Smooth muscle cell (in vitro differentiated cells): ENCODE measurements at regions not wholly inside any gene's neighbourhood (a gene's known extent, or its start where the extent isn't known, plus 50 kb on each side); places are given as distances from the start of the nearest gene placed in this dataset.

Experiments used
- DNase-seq: peaks from one replicate; lab custom pipeline; 2025; ENCODE audit not compliant: unreplicated experiment; lab: John Stamatoyannopoulos, UW
- H2AFZ ChIP-seq: fragments of 200-600 bp; sonication (generic); 2 replicates; pipeline ENCODE4 v1.6.0; 2016; ENCODE audit warnings: antibody characterized with exemption, low read depth, mild to moderate bottlenecking
- H3F3A ChIP-seq: fragments of 200-600 bp; sonication (generic); 2 replicates; pipeline ENCODE4 v1.6.0; 2017; ENCODE audit warnings: antibody characterized with exemption, low read depth
- H3K27ac ChIP-seq: fragments of 200-600 bp; sonication (generic); 2 replicates; pipeline ENCODE4 v1.5.1; 2016; ENCODE audit warnings: low read depth, mild to moderate bottlenecking
- H3K27me3 ChIP-seq: fragments of 200-600 bp; sonication (generic); 2 replicates; pipeline ENCODE4 v1.6.1; 2016; ENCODE audit warnings: low read depth, mild to moderate bottlenecking
- H3K36me3 ChIP-seq: fragments of 200-600 bp; sonication (generic); 2 replicates; pipeline ENCODE4 v1.5.1; 2016; ENCODE audit warnings: low read depth
- H3K4me1 ChIP-seq: fragments of 200-600 bp; sonication (generic); 2 replicates; pipeline ENCODE4 v1.5.1; 2016; ENCODE audit warnings: low read depth
- H3K4me2 ChIP-seq: fragments of 200-600 bp; sonication (generic); 2 replicates; pipeline ENCODE4 v1.6.0; 2016; ENCODE audit warnings: mild to moderate bottlenecking
- H3K4me3 ChIP-seq: fragments of 200-600 bp; sonication (generic); 2 replicates; pipeline ENCODE4 v1.5.1; 2016; ENCODE audit warnings: mild to moderate bottlenecking
- H3K79me2 ChIP-seq: fragments of 200-600 bp; sonication (generic); 2 replicates; pipeline ENCODE4 v1.6.0; 2016; ENCODE audit warnings: low read depth, mild to moderate bottlenecking
- H3K9ac ChIP-seq: fragments of 200-600 bp; sonication (generic); 2 replicates; pipeline ENCODE4 v1.6.0; 2016; ENCODE audit warnings: low read depth
- H3K9me3 ChIP-seq: fragments of 200-600 bp; sonication (generic); replicated peaks from 2 replicates; pipeline ENCODE4 v1.5.1; 2016; ENCODE audit warnings: low read depth
- H4K20me1 ChIP-seq: fragments of 200-600 bp; sonication (generic); 2 replicates; pipeline ENCODE4 v1.6.0; 2016; ENCODE audit warnings: low read depth
- CTCF ChIP-seq: fragments of 200-600 bp; sonication (generic); IDR thresholded peaks from 2 replicates; pipeline ENCODE4 v1.5.1; 2017; ENCODE audit warnings: borderline replicate concordance, mild to moderate bottlenecking, antibody characterized with exemption; ENCODE audit not compliant: insufficient read depth, poor library complexity, severe bottlenecking
- WGBS: methylation state at CpG from one replicate; pipeline ENCODE4 v1.1.7; 2016; ENCODE audit warnings: low lambda C conversion rate; 5-methylcytosine and 5-hydroxymethylcytosine counted together

- Histone ChIP-seq H3F3A (peaks cover 9% of the 10 kb centered on the region), H3K27me3 (no peaks in the 10 kb centered on the region), H4K20me1 (no peaks in the 10 kb centered on the region), H3K4me3 (peak overlapping the region; percentile 19), H3K4me1 (peaks cover 6% of the 10 kb centered on the region), H2AFZ (no peak overlapping the region), H3K4me2 (peak overlapping the region; percentile 67), H3K79me2 (no peaks in the 10 kb centered on the region), H3K9ac (no peak overlapping the region), H3K9me3 (no peaks in the 10 kb centered on the region), H3K36me3 (no peaks in the 10 kb centered on the region), H3K27ac (peak overlapping the region; percentile 8)
- no peak for DNase-seq
- TF ChIP-seq CTCF = no peak
- WGBS = 46% methylated on average over 2 of the region's 2 CpGs
Measured at GRCh38 chr1:56200896-56201295, 378.5 kb downstream of the PLPP3 start.

GRCh38 chr1:56200442-56200841 lies 378.9 kb downstream of the PLPP3 start:
- 23% methylated on average over 4 of the region's 4 CpGs for WGBS
- Histone ChIP-seq H3K27ac (peak overlapping the region; percentile 8), H2AFZ (no peak overlapping the region)

GRCh38 chr1:56199956-56200355 lies 379.4 kb downstream of the PLPP3 start:
- 85% methylated on average over 1 of the region's 1 CpG for WGBS
- Histone ChIP-seq H3K27me3 (no peaks in the 10 kb centered on the region), H3K36me3 (no peaks in the 10 kb centered on the region), H3K9ac (no peak overlapping the region), H3K4me2 (peak overlapping the region; percentile 67), H4K20me1 (no peaks in the 10 kb centered on the region), H3K4me3 (no peak overlapping the region), H3K4me1 (peaks cover 6% of the 10 kb centered on the region), H3K9me3 (no peaks in the 10 kb centered on the region), H2AFZ (no peak overlapping the region), H3K27ac (peak overlapping the region; percentile 8), H3F3A (peaks cover 9% of the 10 kb centered on the region), H3K79me2 (no peaks in the 10 kb centered on the region)
- DNase-seq = no peak
- no peak for TF ChIP-seq CTCF

More at GRCh38 chr1:56200442-56200841, 378.9 kb downstream of the PLPP3 start:
- Histone ChIP-seq H3K4me1 (peaks cover 6% of the 10 kb centered on the region), H3K9ac (no peak overlapping the region), H3K79me2 (no peaks in the 10 kb centered on the region), H3F3A (peaks cover 9% of the 10 kb centered on the region), H3K36me3 (no peaks in the 10 kb centered on the region), H3K4me3 (peak overlapping the region; percentile 19), H3K4me2 (peak overlapping the region; percentile 67), H3K9me3 (no peaks in the 10 kb centered on the region), H4K20me1 (no peaks in the 10 kb centered on the region), H3K27me3 (no peaks in the 10 kb centered on the region)
- DNase-seq = no peak
- no peak for TF ChIP-seq CTCF

GRCh38 chr1:56199061-56199460 lies 380.3 kb downstream of the PLPP3 start:
- no peak for DNase-seq
- no peak overlapping the region for H3K4me2 ChIP-seq
- 70% methylated on average over 2 of the region's 2 CpGs for WGBS
- no peak overlapping the region for H3K27ac ChIP-seq
- no peaks in the 10 kb centered on the region for H3K27me3 ChIP-seq
- no peak overlapping the region for H3K9ac ChIP-seq
- no peaks in the 10 kb centered on the region for H3K9me3 ChIP-seq
- no peaks in the 10 kb centered on the region for H3K36me3 ChIP-seq
- no peaks in the 10 kb centered on the region for H4K20me1 ChIP-seq
- no peak overlapping the region for H3K4me3 ChIP-seq
- H3K4me1 ChIP-seq = peaks cover 6% of the 10 kb centered on the region
- H3F3A ChIP-seq = peaks cover 9% of the 10 kb centered on the region
- no peak overlapping the region for H2AFZ ChIP-seq
- TF ChIP-seq CTCF = no peak
- H3K79me2 ChIP-seq = no peaks in the 10 kb centered on the region
